ENCODE measurements at regions not wholly inside any gene's neighbourhood (a gene's known extent, or its start where the extent isn't known, plus 50 kb on each side); places are given as distances from the start of the nearest gene placed in this dataset.
"Not testable (repeated sequence)": the region's sequence is repeated elsewhere in the genome, so short reads cannot be mapped to it uniquely, and the experiment has no call there.

- Histone ChIP-seq H3K27me3 (ENCODE audit: insufficient read depth, low read length, poor library complexity, severe bottlenecking) (no peaks in the 10 kb centered on the region), H3K4me3 (ENCODE audit: low read length) (no peak overlapping the region), H3K27ac (ENCODE audit: low read depth, low read length) (no peak overlapping the region), H3K4me1 (ENCODE audit: insufficient read depth, low read length) (no peaks in the 10 kb centered on the region), H3K36me3 (ENCODE audit: insufficient read depth, low read length) (no peaks in the 10 kb centered on the region), H3K9me3 (ENCODE audit: low read length) (no peaks in the 10 kb centered on the region)
- no peak for DNase-seq
- Mint-ChIP-seq H3K36me3 (no peaks in the 10 kb centered on the region), H3K27ac (no peak overlapping the region), H3K4me3 (no peak overlapping the region), H3K9me3 (peaks cover 0 to 14% (median 2%) of the 10 kb centered on the region in 5 donors), H3K4me1 (no peaks in the 10 kb centered on the region), H3K27me3 (no peaks in the 10 kb centered on the region)
- CTCF ChIA-PET: no interaction called here
- POLR2A ChIA-PET: no interaction called here
Measured at GRCh38 chr1:195686764-195687163, 921.5 kb downstream of the KCNT2 start.

DNA sequence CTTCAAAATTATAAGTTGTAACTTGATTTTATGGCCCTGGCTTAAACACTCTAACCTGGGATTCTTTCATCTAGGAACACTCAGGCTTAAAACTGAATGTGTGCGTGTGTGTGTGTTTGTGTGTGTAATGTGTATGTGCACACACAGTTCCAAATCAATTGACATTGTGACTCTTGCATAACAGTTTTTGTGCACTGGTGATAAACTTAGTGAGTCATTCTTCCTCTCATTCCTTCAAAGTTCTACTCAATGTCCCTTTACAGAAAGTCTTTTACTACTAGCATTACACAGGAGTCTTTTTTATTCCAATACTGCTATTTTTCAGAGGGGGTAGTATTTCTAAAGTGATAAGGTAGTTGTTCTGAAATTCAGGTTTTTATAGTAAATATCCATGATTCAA lies 943.6 kb downstream of the KCNT2 start:
- no peaks in the 10 kb centered on the region for H3K36me3 Mint-ChIP-seq
- CTCF ChIA-PET: no interaction called here
- Histone ChIP-seq H3K36me3 (ENCODE audit: insufficient read depth, low read length) (no peaks in the 10 kb centered on the region), H3K4me1 (ENCODE audit: insufficient read depth, low read length) (no peaks in the 10 kb centered on the region), H3K9me3 (ENCODE audit: low read length) (no peaks in the 10 kb centered on the region), H3K4me3 (ENCODE audit: low read length) (no peak overlapping the region), H3K27ac (ENCODE audit: low read depth, low read length) (no peak overlapping the region), H3K27me3 (ENCODE audit: insufficient read depth, low read length, poor library complexity, severe bottlenecking) (no peaks in the 10 kb centered on the region)
- no peak overlapping the region for H3K4me3 Mint-ChIP-seq
- POLR2A ChIA-PET: no interaction called here
- H3K9me3 Mint-ChIP-seq: peaks cover 0 to 16% (median 3%) of the 10 kb centered on the region in 5 donors
- no peak for DNase-seq
- H3K27ac Mint-ChIP-seq: no peak overlapping the region
- no peaks in the 10 kb centered on the region for H3K4me1 Mint-ChIP-seq
- H3K27me3 Mint-ChIP-seq: no peaks in the 10 kb centered on the region

DNA sequence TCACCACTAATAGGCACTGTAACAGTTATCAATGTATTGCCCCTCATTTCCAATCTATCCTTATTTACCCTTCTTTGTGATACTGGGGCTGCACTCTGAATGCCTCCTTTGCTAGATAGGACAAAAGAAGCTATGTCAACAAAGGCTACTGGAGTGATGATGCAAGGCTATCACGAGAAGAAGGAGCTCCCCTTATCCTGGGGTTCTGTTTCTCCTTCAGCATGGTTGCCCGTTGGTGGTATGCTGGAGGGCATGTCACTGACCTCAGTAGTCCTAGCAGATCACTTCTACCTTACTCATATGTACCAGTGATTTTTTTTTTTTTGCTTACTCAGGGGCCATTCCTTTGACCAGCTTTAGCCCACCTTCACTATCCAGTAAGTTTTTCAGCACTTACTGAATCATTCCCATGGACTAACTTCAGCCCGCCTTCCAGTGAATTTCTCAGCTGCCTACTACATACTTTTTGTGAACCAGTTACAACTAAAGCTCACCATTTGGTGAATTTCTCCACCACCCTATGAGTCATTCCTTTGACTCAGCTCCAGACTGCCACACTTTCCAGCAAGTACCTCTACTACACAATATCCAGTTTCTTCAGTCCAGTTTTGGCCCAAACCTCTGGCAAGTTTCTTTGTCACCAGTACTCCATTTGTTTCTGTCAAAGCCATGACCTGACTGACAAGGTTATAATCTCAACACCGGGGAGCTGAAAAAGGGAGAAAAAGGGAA lies 944.5 kb downstream of the KCNT2 start:
- Histone ChIP-seq H3K27ac (ENCODE audit: low read depth, low read length) (no peak overlapping the region), H3K4me3 (ENCODE audit: low read length) (no peak overlapping the region), H3K27me3 (ENCODE audit: insufficient read depth, low read length, poor library complexity, severe bottlenecking) (no peaks in the 10 kb centered on the region), H3K9me3 (ENCODE audit: low read length) (no peaks in the 10 kb centered on the region), H3K4me1 (ENCODE audit: insufficient read depth, low read length) (no peaks in the 10 kb centered on the region), H3K36me3 (ENCODE audit: insufficient read depth, low read length) (no peaks in the 10 kb centered on the region)
- no peak overlapping the region for H3K4me3 Mint-ChIP-seq
- peaks cover 0 to 17% (median 5%) of the 10 kb centered on the region in 5 donors for H3K9me3 Mint-ChIP-seq
- no peaks in the 10 kb centered on the region for H3K27me3 Mint-ChIP-seq
- ChIA-PET CTCF (no interaction called here), POLR2A (interaction anchor here (0.7 kb wide), 1 partner anchor 22 kb away, joined by 3 read pairs; no protein-coding TSS in a partner anchor)
- DNase-seq: no peak
- no peaks in the 10 kb centered on the region for H3K36me3 Mint-ChIP-seq
- H3K27ac Mint-ChIP-seq: no peak overlapping the region
- H3K4me1 Mint-ChIP-seq: no peaks in the 10 kb centered on the region

DNA sequence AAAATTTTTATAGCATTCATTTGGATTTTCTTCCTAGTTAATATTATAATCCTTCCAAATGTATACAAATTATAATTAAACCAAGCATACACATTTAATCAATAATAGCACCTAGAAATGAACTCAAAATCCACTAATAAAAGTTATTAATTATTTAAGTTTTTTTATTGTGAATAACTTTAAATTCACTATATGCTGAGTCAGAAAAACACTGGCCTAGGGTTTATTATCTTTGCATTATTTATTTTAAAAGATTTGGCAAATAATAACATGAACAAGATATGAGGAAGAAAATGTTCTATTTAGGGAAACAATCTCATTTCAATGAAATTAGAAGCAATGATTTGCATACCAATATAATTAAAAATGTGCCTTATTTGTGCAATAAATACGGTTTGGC lies 951.5 kb downstream of the KCNT2 start:
- Mint-ChIP-seq H3K27ac (no peak overlapping the region), H3K4me1 (no peaks in the 10 kb centered on the region), H3K27me3 (no peaks in the 10 kb centered on the region), H3K4me3 (no peak overlapping the region), H3K9me3 (peaks cover 0 to 11% (median 0%) of the 10 kb centered on the region in 5 donors), H3K36me3 (no peaks in the 10 kb centered on the region)
- no peaks in the 10 kb centered on the region for H3K4me1 ChIP-seq (ENCODE audit: insufficient read depth, low read length)
- no peaks in the 10 kb centered on the region for H3K27me3 ChIP-seq (ENCODE audit: insufficient read depth, low read length, poor library complexity, severe bottlenecking)
- CTCF ChIA-PET: no interaction called here
- no peaks in the 10 kb centered on the region for H3K9me3 ChIP-seq (ENCODE audit: low read length)
- no peak overlapping the region for H3K27ac ChIP-seq (ENCODE audit: low read depth, low read length)
- no peak for DNase-seq
- H3K4me3 ChIP-seq (ENCODE audit: low read length): no peak overlapping the region
- H3K36me3 ChIP-seq (ENCODE audit: insufficient read depth, low read length): no peaks in the 10 kb centered on the region
- POLR2A ChIA-PET: no interaction called here

GRCh38 chr1:195648875-195649274 lies 959.4 kb downstream of the KCNT2 start:
- H3K36me3 Mint-ChIP-seq; DNase-seq; H3K4me3 ChIP-seq (ENCODE audit: low read length); H3K27ac Mint-ChIP-seq; CTCF ChIA-PET; H3K4me3 Mint-ChIP-seq; H3K27me3 ChIP-seq (ENCODE audit: insufficient read depth, low read length, poor library complexity, severe bottlenecking); H3K9me3 ChIP-seq (ENCODE audit: low read length); H3K27me3 Mint-ChIP-seq; H3K27ac ChIP-seq (ENCODE audit: low read depth, low read length); H3K4me1 ChIP-seq (ENCODE audit: insufficient read depth, low read length); POLR2A ChIA-PET; H3K36me3 ChIP-seq (ENCODE audit: insufficient read depth, low read length); H3K4me1 Mint-ChIP-seq: not testable (repeated sequence)
- H3K9me3 Mint-ChIP-seq: peaks cover 2 to 24% (median 7%) of the 10 kb centered on the region in 5 donors

DNA sequence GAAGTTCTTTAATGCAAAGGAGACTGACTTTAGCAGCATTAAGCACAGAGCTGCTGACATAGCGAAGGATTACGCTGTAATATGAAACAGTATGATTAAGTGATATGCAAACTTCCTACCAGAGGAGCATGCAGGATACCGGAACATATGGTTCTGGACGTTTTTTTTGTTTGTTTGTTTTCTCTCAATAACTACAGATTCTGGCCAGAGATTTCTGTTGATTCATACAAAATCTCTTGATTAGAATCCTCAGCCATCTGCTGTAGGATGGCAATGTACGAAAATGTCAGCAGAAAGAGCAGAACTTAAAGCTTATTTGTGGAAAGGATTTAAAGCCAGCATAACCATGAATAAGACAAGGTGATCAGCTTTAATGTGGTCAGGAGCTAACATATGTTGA lies 970.7 kb downstream of the KCNT2 start:
- no peak for DNase-seq

GRCh38 chr1:195618287-195618686 lies 990.0 kb downstream of the KCNT2 start:
- H3K36me3 ChIP-seq (ENCODE audit: insufficient read depth, low read length): no peaks in the 10 kb centered on the region
- H3K9me3 ChIP-seq (ENCODE audit: low read length): no peaks in the 10 kb centered on the region
- H3K27me3 ChIP-seq (ENCODE audit: insufficient read depth, low read length, poor library complexity, severe bottlenecking): no peaks in the 10 kb centered on the region
- POLR2A ChIA-PET: no interaction called here
- peaks cover 0 to 14% (median 9%) of the 10 kb centered on the region in 5 donors for H3K9me3 Mint-ChIP-seq
- no peaks in the 10 kb centered on the region for H3K36me3 Mint-ChIP-seq
- no peak overlapping the region for H3K27ac ChIP-seq (ENCODE audit: low read depth, low read length)
- H3K4me3 Mint-ChIP-seq: no peak overlapping the region
- no peak overlapping the region for H3K4me3 ChIP-seq (ENCODE audit: low read length)
- no peak overlapping the region for H3K27ac Mint-ChIP-seq
- CTCF ChIA-PET: no interaction called here
- no peaks in the 10 kb centered on the region for H3K4me1 ChIP-seq (ENCODE audit: insufficient read depth, low read length)
- H3K27me3 Mint-ChIP-seq: no peaks in the 10 kb centered on the region
- no peak for DNase-seq
- H3K4me1 Mint-ChIP-seq: no peaks in the 10 kb centered on the region

More for the DNA sequence above, 970.7 kb downstream of the KCNT2 start:
- Mint-ChIP-seq H3K9me3 (peaks cover 2 to 6% (median 3%) of the 10 kb centered on the region in 5 donors), H3K36me3 (no peaks in the 10 kb centered on the region), H3K27me3 (no peaks in the 10 kb centered on the region), H3K4me1 (no peaks in the 10 kb centered on the region), H3K27ac (no peak overlapping the region), H3K4me3 (no peak overlapping the region)
- Histone ChIP-seq H3K36me3 (ENCODE audit: insufficient read depth, low read length) (no peaks in the 10 kb centered on the region), H3K4me3 (ENCODE audit: low read length) (no peak overlapping the region), H3K9me3 (ENCODE audit: low read length) (no peaks in the 10 kb centered on the region), H3K4me1 (ENCODE audit: insufficient read depth, low read length) (no peaks in the 10 kb centered on the region), H3K27ac (ENCODE audit: low read depth, low read length) (no peak overlapping the region), H3K27me3 (ENCODE audit: insufficient read depth, low read length, poor library complexity, severe bottlenecking) (no peaks in the 10 kb centered on the region)
- POLR2A ChIA-PET: no interaction called here
- CTCF ChIA-PET: no interaction called here

DNA sequence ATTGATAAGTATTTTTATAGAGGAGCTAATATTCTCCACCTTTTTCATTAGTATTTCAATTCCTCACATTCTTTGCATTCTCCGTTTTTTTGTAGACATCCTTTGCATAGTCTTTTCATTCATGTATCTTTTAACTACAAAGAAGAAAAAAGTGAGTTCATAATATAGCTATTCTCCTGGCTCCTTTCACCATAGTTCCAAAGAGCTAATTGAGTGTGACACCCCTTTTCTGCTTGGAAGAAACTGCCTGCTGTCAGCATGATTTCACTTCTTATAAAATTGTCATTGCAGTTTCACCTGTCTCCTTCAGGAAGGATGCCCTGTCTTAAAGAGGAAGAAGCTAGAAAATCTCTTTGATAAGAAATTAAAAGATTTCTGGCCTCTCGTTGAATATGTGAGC lies 991.1 kb downstream of the KCNT2 start:
- H3K27me3 Mint-ChIP-seq: no peaks in the 10 kb centered on the region
- CTCF ChIA-PET: no interaction called here
- H3K4me3 ChIP-seq (ENCODE audit: low read length): no peak overlapping the region
- no peaks in the 10 kb centered on the region for H3K4me1 ChIP-seq (ENCODE audit: insufficient read depth, low read length)
- no peaks in the 10 kb centered on the region for H3K36me3 Mint-ChIP-seq
- H3K27ac ChIP-seq (ENCODE audit: low read depth, low read length): no peak overlapping the region
- no peaks in the 10 kb centered on the region for H3K9me3 ChIP-seq (ENCODE audit: low read length)
- peaks cover 0 to 9% (median 5%) of the 10 kb centered on the region in 5 donors for H3K9me3 Mint-ChIP-seq
- H3K4me3 Mint-ChIP-seq: no peak overlapping the region
- DNase-seq: no peak
- H3K4me1 Mint-ChIP-seq: no peaks in the 10 kb centered on the region
- no peak overlapping the region for H3K27ac Mint-ChIP-seq
- POLR2A ChIA-PET: no interaction called here
- H3K36me3 ChIP-seq (ENCODE audit: insufficient read depth, low read length): no peaks in the 10 kb centered on the region
- no peaks in the 10 kb centered on the region for H3K27me3 ChIP-seq (ENCODE audit: insufficient read depth, low read length, poor library complexity, severe bottlenecking)
